ENCODE measurements at regions not wholly inside any gene's neighbourhood (a gene's known extent, or its start where the extent isn't known, plus 50 kb on each side); places are given as distances from the start of the nearest gene placed in this dataset.

- in situ Hi-C loops (cut with MboI; ENCODE audit: low pct_unique_long_range_greater_than_20kb, low sequenced_read_pairs, unreplicated experiment) = no loop called here
- DNase-seq (ENCODE audit: low spot score) = no peak
- TF ChIP-seq, protein P1, sequence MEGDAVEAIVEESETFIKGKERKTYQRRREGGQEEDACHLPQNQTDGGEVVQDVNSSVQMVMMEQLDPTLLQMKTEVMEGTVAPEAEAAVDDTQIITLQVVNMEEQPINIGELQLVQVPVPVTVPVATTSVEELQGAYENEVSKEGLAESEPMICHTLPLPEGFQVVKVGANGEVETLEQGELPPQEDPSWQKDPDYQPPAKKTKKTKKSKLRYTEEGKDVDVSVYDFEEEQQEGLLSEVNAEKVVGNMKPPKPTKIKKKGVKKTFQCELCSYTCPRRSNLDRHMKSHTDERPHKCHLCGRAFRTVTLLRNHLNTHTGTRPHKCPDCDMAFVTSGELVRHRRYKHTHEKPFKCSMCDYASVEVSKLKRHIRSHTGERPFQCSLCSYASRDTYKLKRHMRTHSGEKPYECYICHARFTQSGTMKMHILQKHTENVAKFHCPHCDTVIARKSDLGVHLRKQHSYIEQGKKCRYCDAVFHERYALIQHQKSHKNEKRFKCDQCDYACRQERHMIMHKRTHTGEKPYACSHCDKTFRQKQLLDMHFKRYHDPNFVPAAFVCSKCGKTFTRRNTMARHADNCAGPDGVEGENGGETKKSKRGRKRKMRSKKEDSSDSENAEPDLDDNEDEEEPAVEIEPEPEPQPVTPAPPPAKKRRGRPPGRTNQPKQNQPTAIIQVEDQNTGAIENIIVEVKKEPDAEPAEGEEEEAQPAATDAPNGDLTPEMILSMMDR (IDR thresholded peaks at IDR 0.05; ENCODE audit: extremely low read depth, insufficient read depth, missing control alignments) = no peak
Measured at GRCh38 chr1:116243333-116244054, 129.6 kb upstream of the ATP1A1 start.

DNA sequence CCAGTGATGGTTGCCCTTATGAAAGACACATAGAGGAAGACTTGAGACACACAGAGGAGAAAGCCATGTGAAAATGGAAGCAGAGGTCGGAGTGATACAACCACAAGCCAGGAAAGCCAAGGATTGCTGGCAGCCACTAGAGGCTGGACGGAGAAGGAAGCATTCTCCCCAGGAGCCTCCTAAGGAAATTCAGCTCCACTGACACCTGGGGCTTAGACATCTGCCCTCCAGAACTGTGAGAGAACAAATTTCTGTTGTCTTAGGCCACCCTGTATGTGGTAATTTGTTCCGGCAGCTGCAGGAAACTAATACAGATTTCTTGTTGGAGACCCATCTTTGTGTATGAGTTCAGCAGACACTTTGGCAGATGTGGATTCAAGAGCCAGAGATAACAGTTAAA, 126.9 kb upstream of the ATP1A1 start:
- TF ChIP-seq, protein P1 (IDR thresholded peaks at IDR 0.05; ENCODE audit: extremely low read depth, insufficient read depth, missing control alignments) = no peak
- in situ Hi-C loops (cut with MboI; ENCODE audit: low pct_unique_long_range_greater_than_20kb, low sequenced_read_pairs, unreplicated experiment) = no loop called here

GRCh38 chr1:116252271-116252670, 120.8 kb upstream of the ATP1A1 start:
- TF ChIP-seq, protein P1 (IDR thresholded peaks at IDR 0.05; ENCODE audit: extremely low read depth, insufficient read depth, missing control alignments) = no peak
- in situ Hi-C loops (cut with MboI; ENCODE audit: low pct_unique_long_range_greater_than_20kb, low sequenced_read_pairs, unreplicated experiment) = no loop called here
- no peak for DNase-seq (ENCODE audit: low spot score)

More for the DNA sequence above, 126.9 kb upstream of the ATP1A1 start:
- DNase-seq (ENCODE audit: low spot score) = no peak

DNA sequence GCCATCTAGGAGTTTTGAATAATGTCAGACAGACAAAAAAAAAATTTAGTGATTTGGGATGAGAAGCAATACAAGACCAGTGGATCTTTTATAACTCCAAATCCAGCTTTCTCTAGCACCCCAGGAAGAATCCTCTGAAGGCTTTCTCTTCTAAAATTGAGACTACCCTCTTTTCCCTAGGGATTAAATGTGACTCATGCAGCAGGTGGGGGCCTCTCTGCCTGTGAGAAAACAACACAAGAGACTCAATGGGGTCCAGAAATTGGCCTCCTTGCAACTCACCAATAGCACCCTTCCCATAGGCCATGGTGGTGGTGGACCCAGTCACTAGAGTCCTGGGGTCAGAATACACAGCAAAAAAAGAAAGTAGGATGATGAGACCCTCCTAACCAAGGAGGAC, 120.3 kb upstream of the ATP1A1 start:
- in situ Hi-C loops (cut with MboI; ENCODE audit: low pct_unique_long_range_greater_than_20kb, low sequenced_read_pairs, unreplicated experiment) = no loop called here
- no peak for DNase-seq (ENCODE audit: low spot score)
- TF ChIP-seq, protein P1 (IDR thresholded peaks at IDR 0.05; ENCODE audit: extremely low read depth, insufficient read depth, missing control alignments) = no peak

DNA sequence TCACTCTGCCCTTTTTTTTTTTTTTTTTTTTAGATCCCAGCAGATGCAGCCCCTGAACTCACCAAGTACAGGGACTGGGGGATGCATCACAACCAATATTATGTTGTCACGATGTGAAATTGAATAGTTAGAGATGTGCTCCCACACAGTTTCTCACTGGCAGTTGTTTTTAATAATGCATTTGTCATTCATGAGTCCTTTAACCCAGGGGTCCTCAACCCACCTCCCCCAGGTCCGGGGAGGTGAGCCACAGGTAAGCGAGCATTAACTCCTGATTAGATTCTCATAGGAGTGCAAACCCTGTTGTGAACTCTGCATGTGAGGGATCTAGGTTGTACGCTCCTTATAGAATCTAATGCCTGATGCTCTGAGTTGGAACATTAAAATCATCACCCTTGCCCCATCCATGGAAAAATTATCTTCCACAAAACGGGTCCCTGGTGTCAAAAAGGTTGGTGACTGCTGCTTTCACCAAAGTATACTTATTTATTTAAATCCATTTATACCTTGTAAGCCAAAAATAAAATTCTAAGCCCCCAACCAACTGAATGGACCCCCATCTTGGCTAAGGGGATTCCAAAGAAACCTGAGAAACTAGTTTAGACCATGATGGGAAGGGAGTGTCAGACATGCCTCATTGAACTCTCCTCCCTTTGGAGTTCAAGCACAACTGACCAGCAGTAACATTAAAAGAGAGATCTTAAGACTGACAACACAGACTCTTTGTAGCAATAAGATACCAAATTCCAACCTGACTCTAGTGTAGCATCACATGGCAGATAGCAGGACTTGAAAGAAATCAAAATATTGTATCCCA, 119.3 kb upstream of the ATP1A1 start:
- in situ Hi-C loops (cut with MboI; ENCODE audit: low pct_unique_long_range_greater_than_20kb, low sequenced_read_pairs, unreplicated experiment) = no loop called here
- DNase-seq (ENCODE audit: low spot score) = no peak

DNA sequence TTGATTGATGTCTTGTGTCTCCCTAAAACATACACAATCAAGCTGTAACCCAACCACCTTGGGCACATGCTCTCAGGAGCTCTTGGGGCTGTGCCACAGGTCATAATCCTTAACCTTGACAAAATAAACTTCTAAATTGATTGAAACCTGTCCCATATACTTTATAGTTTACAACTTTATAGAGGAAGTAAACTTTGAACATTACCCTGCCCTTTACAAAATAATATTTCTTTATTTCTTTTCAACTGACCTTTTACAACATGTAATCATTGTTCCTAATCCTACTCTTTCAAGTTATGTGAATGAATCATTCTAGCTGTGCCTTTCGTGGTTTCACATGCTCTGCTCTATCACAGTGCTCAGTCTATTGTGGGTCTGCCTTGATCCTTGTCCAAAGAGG, 118.3 kb upstream of the ATP1A1 start:
- DNase-seq (ENCODE audit: low spot score) = no peak
- TF ChIP-seq, protein P1 (IDR thresholded peaks at IDR 0.05; ENCODE audit: extremely low read depth, insufficient read depth, missing control alignments) = no peak
- in situ Hi-C loops (cut with MboI; ENCODE audit: low pct_unique_long_range_greater_than_20kb, low sequenced_read_pairs, unreplicated experiment) = no loop called here

More for the DNA sequence above, 119.3 kb upstream of the ATP1A1 start:
- TF ChIP-seq, protein P1 (IDR thresholded peaks at IDR 0.05; ENCODE audit: extremely low read depth, insufficient read depth, missing control alignments) = no peak
